Iris pigment epithelial cell (primary cell): ENCODE measurements at regions not wholly inside any gene's neighbourhood (a gene's known extent, or its start where the extent isn't known, plus 50 kb on each side); places are given as distances from the start of the nearest gene placed in this dataset.

Source experiments
- DNase-seq: peaks from one replicate; pipeline ENCODE4 v3.0.0-alpha.2; 2011; ENCODE audit warnings: low read depth

DNA sequence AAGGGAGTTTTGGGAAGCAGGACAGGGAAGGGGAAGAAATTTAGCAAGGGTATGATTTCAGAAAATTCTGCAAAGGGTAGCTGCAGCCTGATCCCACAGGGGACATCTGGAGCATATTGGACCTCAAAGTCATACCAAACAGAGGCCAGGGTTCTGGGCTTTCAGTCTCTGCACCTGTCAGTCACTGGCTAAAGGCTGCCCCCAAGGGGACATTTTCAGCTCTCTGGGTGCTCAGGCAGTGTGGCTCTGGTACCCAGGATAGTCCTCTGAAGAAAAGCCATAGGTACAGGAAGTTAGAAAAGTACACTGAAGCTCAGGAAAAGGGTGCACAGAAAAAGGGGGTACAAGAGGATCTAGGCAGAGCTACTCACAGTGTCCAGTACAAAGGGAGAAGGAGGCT lies 149.2 kb downstream of the INSIG2 start:
- no peak for DNase-seq

GRCh38 chr2:118232796-118233195 lies 144.5 kb downstream of the INSIG2 start:
- DNase-seq, result no peak

- no peak for DNase-seq
Observed at GRCh38 chr2:118232391-118232790, 144.1 kb downstream of the INSIG2 start.

DNA sequence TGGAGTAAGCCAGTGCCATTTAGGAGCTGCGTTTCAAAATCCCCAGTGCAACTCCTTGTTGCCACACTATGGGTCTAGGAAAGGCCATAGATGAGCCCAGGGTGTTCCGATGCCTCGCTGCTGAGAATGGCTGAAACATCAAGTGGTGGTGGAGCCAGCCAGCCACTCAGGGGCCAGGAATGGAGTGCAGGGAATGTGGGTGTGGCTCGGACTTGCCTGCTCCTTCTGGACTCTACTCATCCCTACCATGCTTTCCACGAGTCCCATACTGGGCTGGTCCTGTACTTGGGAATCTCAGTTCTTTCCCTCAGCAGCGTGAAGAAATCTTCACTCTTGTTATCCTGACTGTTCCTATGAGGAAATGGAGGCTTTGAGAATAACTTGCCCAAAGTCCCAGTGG lies 143.5 kb downstream of the INSIG2 start:
- no peak for DNase-seq

DNA sequence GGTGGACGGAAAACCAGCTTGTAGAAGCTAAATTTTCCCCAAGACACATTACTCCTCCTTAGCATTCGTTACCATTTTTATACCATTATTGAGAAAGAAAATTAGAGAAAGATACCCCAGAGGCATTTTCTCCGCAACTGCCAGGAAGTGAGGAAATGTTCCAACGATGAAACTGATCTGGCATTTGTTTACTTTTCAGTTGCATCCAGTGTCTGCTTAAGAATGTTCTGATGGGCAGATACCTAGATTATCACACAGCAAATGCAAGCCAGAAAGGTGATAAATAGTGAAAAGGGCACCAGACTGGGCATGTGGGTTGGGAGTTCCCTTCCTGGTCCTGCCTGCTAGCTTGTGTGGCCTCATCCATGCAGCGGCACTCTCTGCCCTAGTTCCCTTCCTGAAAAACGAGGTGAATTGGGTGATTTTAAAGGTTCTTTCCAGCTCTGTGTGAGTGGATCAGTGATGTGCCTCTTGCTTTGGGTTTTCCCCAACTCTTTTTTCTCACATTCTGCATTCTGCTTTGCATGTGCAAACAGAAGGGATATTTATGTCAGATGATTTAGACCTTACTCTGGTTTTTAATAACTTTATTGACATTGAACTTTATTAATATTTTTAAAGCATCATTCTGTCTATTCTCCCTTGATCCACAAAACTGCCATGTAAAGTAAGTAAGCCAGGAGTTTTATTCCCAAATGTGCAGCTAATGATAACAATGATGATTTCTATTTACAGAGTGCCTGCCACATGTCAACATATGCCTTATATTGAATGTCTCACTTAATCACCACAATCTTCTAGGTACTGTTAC lies 139.6 kb downstream of the INSIG2 start:
- DNase-seq, result no peak

GRCh38 chr2:118225666-118226065 lies 137.4 kb downstream of the INSIG2 start:
- DNase-seq, result no peak

DNA sequence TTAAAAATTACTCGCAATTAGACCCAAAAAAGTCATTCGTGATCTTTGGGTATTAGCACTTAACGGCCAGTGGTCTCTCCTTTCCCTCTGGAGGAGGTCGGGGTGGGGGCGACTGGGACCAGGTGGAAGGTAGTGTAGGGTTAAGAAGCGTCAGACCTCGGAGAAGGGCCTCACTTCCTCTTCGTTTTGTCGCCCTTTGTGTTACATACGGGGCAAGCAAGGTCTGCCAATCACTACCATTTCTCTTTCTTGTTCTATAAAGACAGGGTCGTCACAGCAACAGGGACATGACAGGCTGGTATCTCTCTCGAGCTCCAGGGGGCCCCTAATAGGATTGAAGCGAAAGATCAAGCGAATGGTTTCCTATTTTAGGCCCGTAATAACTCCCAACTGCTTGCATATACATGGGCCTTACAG lies 136.6 kb downstream of the INSIG2 start:
- no peak for DNase-seq

GRCh38 chr2:118223992-118224894 lies 136.0 kb downstream of the INSIG2 start:
- peak; percentile 5 for DNase-seq

DNA sequence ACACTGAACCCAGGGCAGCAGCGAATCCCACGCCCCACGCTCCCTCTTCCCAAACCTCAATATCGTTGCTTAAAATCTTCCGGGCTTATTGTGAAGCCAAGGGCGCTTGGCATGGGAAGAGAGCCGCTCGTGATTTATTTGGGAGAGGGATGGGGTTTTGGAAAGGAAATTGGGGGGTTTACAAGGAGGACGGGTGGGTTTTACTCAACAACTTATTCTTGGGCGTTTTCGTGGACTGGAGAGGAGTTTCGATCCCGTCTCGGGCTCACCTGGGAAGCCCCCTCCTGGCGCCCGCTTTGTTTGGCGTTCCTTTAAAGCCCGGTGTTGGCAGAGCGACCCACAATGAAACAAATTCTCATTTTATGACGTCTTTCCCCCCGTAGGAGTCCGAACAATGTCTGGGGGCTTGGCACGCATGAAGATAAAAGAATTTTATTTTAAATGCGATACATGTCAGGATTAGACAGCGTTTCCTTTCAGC lies 135.3 kb downstream of the INSIG2 start:
- DNase-seq, result no peak

- DNase-seq, result no peak
Observed at GRCh38 chr2:118222672-118223421, 134.6 kb downstream of the INSIG2 start.

DNA sequence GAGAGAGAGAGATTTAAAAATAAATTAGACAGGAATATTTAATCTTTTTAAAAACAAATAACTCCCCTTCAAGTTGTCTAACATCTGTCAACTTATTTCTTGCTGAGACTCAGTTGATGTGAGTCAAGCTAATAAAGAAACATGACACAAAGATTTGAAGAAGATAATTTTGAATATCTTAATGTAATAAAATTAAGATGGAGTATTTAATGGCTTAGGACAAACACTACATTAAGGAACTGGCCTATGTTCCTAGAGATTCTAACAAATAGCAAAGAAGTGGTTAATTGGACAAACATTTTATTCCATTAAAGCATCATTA lies 134.0 kb downstream of the INSIG2 start:
- DNase-seq, result no peak

GRCh38 chr2:118221536-118222272 lies 133.4 kb downstream of the INSIG2 start:
- peak; percentile 75 for DNase-seq

DNA sequence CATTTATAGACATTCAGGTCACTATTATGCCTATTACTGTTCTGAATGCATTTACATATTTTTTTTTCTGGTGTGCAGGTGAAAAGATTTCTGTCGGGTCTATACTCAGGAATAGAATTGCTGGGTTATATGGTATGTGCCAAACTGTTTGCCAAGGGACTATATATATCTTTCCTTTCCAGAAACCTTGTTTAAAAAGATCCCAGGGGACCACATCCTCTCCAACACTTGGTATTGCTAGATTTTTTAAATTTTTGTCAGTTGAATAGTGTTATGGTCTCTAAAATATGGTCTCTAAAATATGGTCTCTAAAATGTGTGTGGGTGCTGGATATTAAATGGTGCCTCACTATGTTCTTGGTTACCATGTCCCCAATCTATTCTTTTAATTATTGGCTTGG lies 131.3 kb downstream of the INSIG2 start:
- no peak for DNase-seq

DNA sequence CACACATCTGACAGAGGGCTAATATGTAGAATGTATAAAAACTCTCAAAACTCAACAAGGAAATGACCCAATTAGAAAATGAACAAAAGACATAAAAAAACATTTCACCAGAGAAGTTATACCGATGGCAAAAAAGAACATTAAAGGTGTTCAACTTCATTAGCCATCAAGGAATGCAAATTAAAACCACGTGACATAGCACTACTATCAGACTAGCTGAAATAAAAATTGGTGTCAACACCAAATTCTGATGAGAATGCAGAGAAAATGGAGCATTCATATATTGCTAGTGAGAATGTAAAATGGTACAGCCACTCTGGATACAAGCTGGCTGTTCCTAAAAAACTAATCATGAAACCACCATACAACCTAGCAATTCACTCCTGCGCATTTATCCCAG lies 128.0 kb downstream of the INSIG2 start:
- DNase-seq, result no peak

GRCh38 chr2:118209727-118210126 lies 121.5 kb downstream of the INSIG2 start:
- DNase-seq, result no peak

DNA sequence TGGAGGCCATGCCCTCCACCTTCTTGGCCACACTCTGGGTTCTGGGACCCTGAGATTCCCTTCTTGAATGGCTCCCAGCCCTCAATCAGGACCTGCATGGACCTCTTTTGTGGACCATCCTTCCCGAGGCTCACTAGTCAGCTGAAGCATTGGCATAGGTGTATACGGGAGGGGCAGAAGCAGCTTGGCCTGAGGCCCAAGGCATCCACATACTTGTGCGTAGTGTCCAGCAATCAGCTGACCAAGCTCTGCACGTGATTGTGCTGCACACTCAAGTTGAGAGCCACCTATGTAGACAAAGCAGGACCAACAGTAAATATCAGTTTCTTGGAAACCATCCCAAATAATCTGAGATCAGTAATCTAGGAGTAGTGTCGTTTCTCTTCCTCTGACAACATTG lies 119.6 kb downstream of the INSIG2 start:
- DNase-seq, result no peak

- DNase-seq, result peak; percentile 43
Observed at GRCh38 chr2:118202707-118203303, 114.5 kb downstream of the INSIG2 start.

DNA sequence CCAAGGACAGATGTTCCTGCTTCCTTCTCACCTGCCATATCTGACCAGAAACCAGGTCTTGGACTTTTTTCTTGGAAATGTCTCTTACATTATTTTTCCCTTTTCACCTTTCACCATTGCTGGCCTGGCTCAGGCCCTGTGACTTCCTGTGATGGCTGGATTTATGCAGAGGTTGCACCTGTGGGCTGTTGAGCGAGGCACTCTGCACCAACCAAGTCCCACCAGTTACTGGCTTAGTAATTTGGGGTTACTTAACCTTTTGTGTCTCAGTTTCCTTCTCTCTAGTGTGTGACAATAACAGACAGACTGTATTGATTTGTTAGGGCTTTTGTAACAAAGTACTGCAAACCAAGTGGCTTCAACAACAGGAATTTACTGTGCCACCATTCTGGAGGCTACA lies 110.0 kb downstream of the INSIG2 start:
- no peak for DNase-seq

- peak; percentile 36 for DNase-seq
Observed at GRCh38 chr2:118197011-118197675, 108.9 kb downstream of the INSIG2 start.

DNA sequence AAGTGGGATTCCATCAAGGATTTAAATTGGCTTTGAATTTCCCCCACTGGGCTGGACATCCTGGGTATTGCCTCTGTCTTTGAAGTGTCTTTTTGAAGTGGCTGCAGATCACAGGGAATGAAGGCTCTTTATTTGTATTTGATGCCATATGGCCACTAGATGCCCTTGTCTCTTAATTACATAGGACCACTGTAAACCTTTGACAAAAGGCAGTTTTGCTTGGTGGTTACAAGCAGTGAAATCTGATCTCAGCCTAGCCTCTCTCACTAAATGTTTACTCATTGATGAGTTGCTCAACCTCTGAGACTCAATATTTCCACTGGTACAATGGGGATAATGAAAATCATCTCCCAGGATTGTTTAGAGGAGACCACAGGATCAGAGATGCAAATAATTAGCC lies 102.2 kb downstream of the INSIG2 start:
- DNase-seq, result no peak

DNA sequence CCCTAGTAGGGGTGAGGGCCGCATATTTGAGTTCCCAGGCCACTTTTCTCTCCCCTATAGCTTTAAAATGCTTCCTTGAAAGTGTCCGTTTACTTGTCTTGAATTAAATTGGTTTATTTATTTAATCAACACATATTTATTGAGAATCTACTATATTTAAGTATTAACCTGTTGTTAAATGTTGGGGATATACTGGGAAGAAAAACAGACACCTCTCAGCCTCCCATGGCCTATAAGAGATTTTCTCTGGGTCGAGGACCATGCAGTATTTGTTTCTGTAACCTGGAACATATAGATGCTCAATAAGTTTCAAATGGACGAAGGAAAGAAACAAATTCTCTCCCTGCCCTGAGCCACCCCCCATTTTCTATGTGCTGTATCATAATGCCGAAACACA lies 98.6 kb downstream of the INSIG2 start:
- no peak for DNase-seq
